Right ventricle myocardium inferior (tissue), 1 donor: ENCODE measurements at regions not wholly inside any gene's neighbourhood (a gene's known extent, or its start where the extent isn't known, plus 50 kb on each side); places are given as distances from the start of the nearest gene placed in this dataset.

ENCODE experiments used
- ATAC-seq: fragments of 200-7000 bp; cut with Tn5 transposase; one replicate; pipeline ENCODE4 v1.9.1; 2020; ENCODE audit warnings: mild to moderate bottlenecking, moderate library complexity
- DNase-seq: peaks from one replicate; pipeline ENCODE4 v3.0.0; 2021; ENCODE audit errors: missing footprints
- intact Hi-C: fragments of 100-400 bp; cut with DNase I; formaldehyde crosslinking; loops from one replicate; pipeline ENCODE4 v1.11.0; 2022
- donor health status: DM: no; HTN: yes; CAD: no; lungs with severe emphysema.

GRCh38 chr2:123157016-123157415 lies 868.1 kb upstream of the CNTNAP5 start:
- DNase-seq (no peak), ATAC-seq (no peak)
- intact Hi-C loops: no loop called here

- intact Hi-C loops: no loop called here
- DNase-seq (no peak), ATAC-seq (no peak)
Measured at GRCh38 chr2:123162400-123163016, 862.6 kb upstream of the CNTNAP5 start.

- intact Hi-C loops: no loop called here
- DNase-seq (no peak), ATAC-seq (no peak)
Measured at GRCh38 chr2:123163398-123163797, 861.7 kb upstream of the CNTNAP5 start.

GRCh38 chr2:123164216-123164615 lies 860.9 kb upstream of the CNTNAP5 start:
- no peak for ATAC-seq
- intact Hi-C loops: no loop called here

GRCh38 chr2:123165616-123166015 lies 859.5 kb upstream of the CNTNAP5 start:
- ATAC-seq: no peak
- intact Hi-C loops: no loop called here
- no peak for DNase-seq

More at GRCh38 chr2:123164216-123164615, 860.9 kb upstream of the CNTNAP5 start:
- DNase-seq: no peak

GRCh38 chr2:123179526-123179925 lies 845.6 kb upstream of the CNTNAP5 start:
- intact Hi-C loops: no loop called here
- no peak for ATAC-seq
- no peak for DNase-seq

- intact Hi-C loops: no loop called here
- ATAC-seq: no peak
- no peak for DNase-seq
Measured at GRCh38 chr2:123195957-123196356, 829.1 kb upstream of the CNTNAP5 start.

GRCh38 chr2:123200035-123200434 lies 825.1 kb upstream of the CNTNAP5 start:
- intact Hi-C loops: no loop called here
- no peak for ATAC-seq
- no peak for DNase-seq

- no peak for ATAC-seq
- intact Hi-C loops: no loop called here
- no peak for DNase-seq
Measured at GRCh38 chr2:123207245-123207644, 817.8 kb upstream of the CNTNAP5 start.

- intact Hi-C loops: no loop called here
- ATAC-seq: no peak
Measured at GRCh38 chr2:123209202-123209601, 815.9 kb upstream of the CNTNAP5 start.

GRCh38 chr2:123211181-123211580 lies 813.9 kb upstream of the CNTNAP5 start:
- intact Hi-C loops: no loop called here
- ATAC-seq (no peak), DNase-seq (no peak)

More at GRCh38 chr2:123209202-123209601, 815.9 kb upstream of the CNTNAP5 start:
- no peak for DNase-seq

- DNase-seq: no peak
- ATAC-seq: no peak
- intact Hi-C loops: no loop called here
Measured at GRCh38 chr2:123245156-123245555, 779.9 kb upstream of the CNTNAP5 start.

GRCh38 chr2:123258877-123259539 lies 766.1 kb upstream of the CNTNAP5 start:
- ATAC-seq (no peak), DNase-seq (no peak)
- intact Hi-C loops: no loop called here

GRCh38 chr2:123262856-123263255 lies 762.2 kb upstream of the CNTNAP5 start:
- ATAC-seq (no peak), DNase-seq (no peak)
- intact Hi-C loops: no loop called here

- DNase-seq (no peak), ATAC-seq (no peak)
- intact Hi-C loops: no loop called here
Measured at GRCh38 chr2:123283431-123283830, 741.7 kb upstream of the CNTNAP5 start.

GRCh38 chr2:123303731-123304130 lies 721.4 kb upstream of the CNTNAP5 start:
- DNase-seq (no peak), ATAC-seq (no peak)
- intact Hi-C loops: no loop called here
